ENCODE measurements at regions not wholly inside any gene's neighbourhood (a gene's known extent, or its start where the extent isn't known, plus 50 kb on each side); places are given as distances from the start of the nearest gene placed in this dataset.

DNA sequence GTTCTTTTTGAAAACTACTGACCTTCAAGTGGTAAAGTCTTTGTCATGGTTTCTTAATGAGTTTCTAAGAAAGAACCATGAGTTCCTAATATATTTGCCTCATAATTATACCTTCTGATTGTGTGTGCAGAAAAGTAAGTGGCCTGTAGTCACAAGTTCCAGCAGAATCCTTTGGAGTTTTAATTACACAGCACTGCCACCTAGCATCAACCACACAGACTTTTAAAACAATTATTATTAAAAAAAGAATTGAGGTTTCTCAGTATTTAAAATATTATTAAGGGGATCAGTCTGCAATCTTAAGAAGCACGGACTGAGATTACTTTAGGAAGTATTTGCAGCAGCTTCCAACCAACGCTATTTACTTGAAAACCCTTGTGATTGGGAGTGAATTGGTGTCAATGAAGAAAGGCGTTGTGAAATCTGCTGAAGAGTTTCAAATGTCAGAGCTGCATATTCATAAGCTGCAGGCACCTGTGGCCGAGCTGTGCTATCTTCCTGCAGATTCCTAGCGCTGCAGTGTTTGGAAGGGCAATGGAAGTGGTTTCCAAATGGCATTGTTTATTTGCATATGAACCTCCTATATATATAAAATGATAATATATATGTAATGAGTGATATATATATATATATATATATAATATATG lies 1074.2 kb upstream of the WWC1 start:
- TF ChIP-seq CTCF (IDR thresholded peaks at IDR 0.05) (no peak), POLR2A (IDR thresholded peaks at IDR 0.05) (no peak)
